ENCODE measurements at regions not wholly inside any gene's neighbourhood (a gene's known extent, or its start where the extent isn't known, plus 50 kb on each side); places are given as distances from the start of the nearest gene placed in this dataset.
"Not testable (repeated sequence)": the region's sequence is repeated elsewhere in the genome, so short reads cannot be mapped to it uniquely, and the experiment has no call there.

- DNase-seq (ENCODE audit: low read depth in 2 of 2) = no peak
These were observed 145.3 kb downstream of the ALX1 start for GRCh38 chr12:85425349-85425612.

- no peak for DNase-seq (ENCODE audit: low read depth in 2 of 2)
These were observed 145.9 kb downstream of the ALX1 start for GRCh38 chr12:85425926-85426325.

GRCh38 chr12:85433148-85433547, 153.1 kb downstream of the ALX1 start:
- DNase-seq (ENCODE audit: low read depth in 2 of 2) = not testable (repeated sequence)

- no peak for DNase-seq (ENCODE audit: low read depth in 2 of 2)
These were observed 160.3 kb downstream of the ALX1 start for GRCh38 chr12:85440271-85440670.

GRCh38 chr12:85441025-85441424, 161.0 kb downstream of the ALX1 start:
- no peak for DNase-seq (ENCODE audit: low read depth in 2 of 2)

GRCh38 chr12:85441741-85442140, 161.7 kb downstream of the ALX1 start:
- no peak for DNase-seq (ENCODE audit: low read depth in 2 of 2)

- no peak for DNase-seq (ENCODE audit: low read depth in 2 of 2)
These were observed 165.3 kb downstream of the ALX1 start for GRCh38 chr12:85445060-85445938.

GRCh38 chr12:85448031-85448430, 168.0 kb downstream of the ALX1 start:
- DNase-seq (ENCODE audit: low read depth in 2 of 2) = no peak

GRCh38 chr12:85448548-85449139, 168.6 kb downstream of the ALX1 start:
- no peak for DNase-seq (ENCODE audit: low read depth in 2 of 2)

- no peak for DNase-seq (ENCODE audit: low read depth in 2 of 2)
These were observed 177.0 kb downstream of the ALX1 start for GRCh38 chr12:85457016-85457415.

GRCh38 chr12:85461127-85461526, 181.1 kb downstream of the ALX1 start:
- no peak for DNase-seq (ENCODE audit: low read depth in 2 of 2)

- no peak for DNase-seq (ENCODE audit: low read depth in 2 of 2)
These were observed 182.9 kb downstream of the ALX1 start for GRCh38 chr12:85462888-85463287.

GRCh38 chr12:85466890-85467289, 186.9 kb downstream of the ALX1 start:
- DNase-seq (ENCODE audit: low read depth in 2 of 2) = no peak

GRCh38 chr12:85468356-85469157, 188.5 kb downstream of the ALX1 start:
- peak in 1 of 2 donors; percentile 4 for DNase-seq (ENCODE audit: low read depth in 2 of 2)

- DNase-seq (ENCODE audit: low read depth in 2 of 2) = not testable (repeated sequence)
These were observed 189.4 kb downstream of the ALX1 start for GRCh38 chr12:85469158-85470086.

GRCh38 chr12:85475277-85475676, 195.3 kb downstream of the ALX1 start:
- DNase-seq (ENCODE audit: low read depth in 2 of 2) = not testable (repeated sequence)

- no peak for DNase-seq (ENCODE audit: low read depth in 2 of 2)
These were observed 196.7 kb downstream of the ALX1 start for GRCh38 chr12:85476756-85477155.

- no peak for DNase-seq (ENCODE audit: low read depth in 2 of 2)
These were observed 204.4 kb downstream of the ALX1 start for GRCh38 chr12:85484387-85484786.

GRCh38 chr12:85489194-85489593, 209.2 kb downstream of the ALX1 start:
- DNase-seq (ENCODE audit: low read depth in 2 of 2) = no peak

- no peak for DNase-seq (ENCODE audit: low read depth in 2 of 2)
These were observed 224.1 kb downstream of the ALX1 start for GRCh38 chr12:85504164-85504563.

- DNase-seq (ENCODE audit: low read depth in 2 of 2) = no peak
These were observed 224.6 kb downstream of the ALX1 start for GRCh38 chr12:85504624-85505023.

- no peak for DNase-seq (ENCODE audit: low read depth in 2 of 2)
These were observed 227.4 kb downstream of the ALX1 start for GRCh38 chr12:85507456-85507855.

All from stimulated activated CD8-positive, alpha-beta memory T cell treated with anti-CD3 and anti-CD28 coated beads, Interleukin-7, amount 100 ng/mL, for 4 hours (primary cell).